Activated CD4-positive, alpha-beta T cell treated with anti-CD3 and anti-CD28 coated beads, Interleukin-2, Interleukin-4, amounts not matched to agents 100 ng/mL and 50 ng/mL, durations not matched to agents 16 hours and 8 hours (primary cell): ENCODE measurements at regions not wholly inside any gene's neighbourhood (a gene's known extent, or its start where the extent isn't known, plus 50 kb on each side); places are given as distances from the start of the nearest gene placed in this dataset.

Source experiments
- DNase-seq: peaks from one replicate; pipeline ENCODE4 v3.0.0-alpha.2; 2020; ENCODE audit warnings: low spot score

DNA sequence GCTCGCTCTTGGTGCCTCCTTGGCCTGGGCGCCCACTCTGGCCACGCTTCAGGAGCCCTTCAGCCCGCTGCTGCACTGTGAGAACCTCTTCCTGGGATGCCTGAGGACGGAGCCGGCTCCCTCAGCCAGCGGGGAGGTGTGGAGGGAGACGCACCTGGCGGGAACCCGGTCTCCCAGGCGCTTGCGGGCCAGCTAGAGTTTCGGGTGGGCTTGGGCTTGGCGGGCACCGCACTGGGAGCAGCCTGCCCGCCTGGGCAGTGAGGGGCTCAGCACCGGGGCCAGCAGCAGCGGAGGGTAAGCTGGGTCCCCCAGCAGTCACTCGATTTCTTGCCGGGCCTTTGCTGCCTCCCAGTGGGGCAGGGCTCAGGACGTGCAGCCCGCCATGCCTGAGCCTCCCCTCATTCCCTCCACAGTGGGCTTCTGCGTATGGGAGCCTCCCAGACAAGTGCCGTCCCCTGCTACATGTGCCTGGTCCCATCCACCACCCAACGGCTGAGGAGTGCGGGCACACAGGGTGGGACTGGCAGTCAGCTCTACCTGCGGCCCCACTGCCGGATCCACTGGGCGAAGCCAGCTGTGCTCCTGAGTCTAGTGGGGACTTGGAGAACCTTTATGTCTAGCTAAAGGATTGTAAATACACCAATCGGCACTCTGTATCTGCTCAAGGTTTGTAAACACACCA lies 708.7 kb downstream of the VGLL3 start:
- DNase-seq = no peak

GRCh38 chr3:86269364-86270155 lies 721.4 kb downstream of the VGLL3 start:
- no peak for DNase-seq

DNA sequence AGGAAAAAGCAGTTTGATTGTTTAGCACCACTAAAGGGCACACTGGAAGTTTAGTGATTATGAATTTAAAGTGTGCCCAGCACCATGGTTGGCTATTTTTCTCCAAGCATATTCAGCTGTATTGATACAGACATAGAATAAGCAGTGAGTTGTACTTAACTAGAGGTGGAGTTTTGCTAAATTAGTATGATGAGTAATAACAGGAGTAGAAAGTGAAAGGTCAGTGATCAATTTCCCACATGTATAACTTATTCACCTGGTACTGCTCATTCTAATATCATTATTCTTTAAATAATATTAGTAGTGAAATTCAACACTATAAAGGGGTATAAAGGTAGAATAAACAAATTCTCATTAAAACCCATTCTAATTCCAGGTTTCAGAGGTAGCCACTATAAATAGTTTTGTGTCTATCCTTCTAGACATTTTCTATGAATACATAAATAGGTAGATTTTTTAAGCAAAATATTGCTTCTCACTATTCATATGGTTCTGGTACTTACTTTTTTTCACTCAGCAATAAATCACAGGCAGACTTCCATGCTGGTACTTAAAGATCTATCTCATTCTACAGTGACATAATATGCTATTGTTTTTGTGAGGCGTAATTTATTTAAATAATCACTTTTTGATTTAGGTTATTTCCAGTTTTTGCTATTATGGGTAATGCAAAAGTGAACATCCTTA lies 732.9 kb downstream of the VGLL3 start:
- no peak for DNase-seq

DNA sequence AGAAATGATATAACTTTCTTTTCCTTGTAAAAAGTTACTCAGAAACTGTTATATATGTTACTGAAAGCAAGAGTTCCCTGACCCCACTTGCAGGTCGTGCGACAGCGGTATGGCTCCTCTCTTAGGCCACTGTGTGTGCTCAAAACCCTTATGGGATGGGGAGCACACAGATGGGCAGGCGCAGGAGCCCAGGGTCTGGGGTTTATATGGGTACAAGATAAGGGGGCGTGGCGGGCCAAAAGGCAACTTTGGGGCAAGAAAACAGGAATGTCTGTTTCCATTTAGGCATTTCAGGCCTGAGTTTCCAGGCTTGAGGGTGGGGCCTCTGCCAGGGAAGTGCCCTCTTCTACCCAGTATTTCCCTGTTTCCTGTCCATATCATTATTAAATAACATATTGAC lies 736.5 kb downstream of the VGLL3 start:
- DNase-seq = no peak

DNA sequence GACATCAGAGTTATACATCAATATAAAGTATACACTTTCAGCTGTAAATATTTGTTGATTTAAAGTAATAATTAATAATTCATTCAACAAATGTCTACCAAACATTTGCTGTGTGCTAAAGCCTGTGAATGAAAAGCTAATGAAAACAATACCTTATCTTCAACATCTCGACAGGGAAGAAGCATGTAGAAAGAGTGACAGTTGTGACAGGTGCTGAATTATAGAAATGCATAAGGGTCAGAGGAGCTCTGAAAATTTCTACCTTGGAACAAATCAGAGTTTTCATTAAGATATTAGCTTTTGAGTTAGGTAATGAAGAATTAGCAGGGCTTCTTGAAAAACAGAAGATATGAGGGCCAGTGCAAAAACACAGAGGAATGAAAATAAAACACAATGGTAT lies 739.2 kb downstream of the VGLL3 start:
- DNase-seq = no peak

GRCh38 chr3:86249833-86250232 lies 741.1 kb downstream of the VGLL3 start:
- no peak for DNase-seq

- no peak for DNase-seq
These were observed 745.6 kb downstream of the VGLL3 start for GRCh38 chr3:86245360-86245759.

GRCh38 chr3:86244905-86245304 lies 746.0 kb downstream of the VGLL3 start:
- no peak for DNase-seq

DNA sequence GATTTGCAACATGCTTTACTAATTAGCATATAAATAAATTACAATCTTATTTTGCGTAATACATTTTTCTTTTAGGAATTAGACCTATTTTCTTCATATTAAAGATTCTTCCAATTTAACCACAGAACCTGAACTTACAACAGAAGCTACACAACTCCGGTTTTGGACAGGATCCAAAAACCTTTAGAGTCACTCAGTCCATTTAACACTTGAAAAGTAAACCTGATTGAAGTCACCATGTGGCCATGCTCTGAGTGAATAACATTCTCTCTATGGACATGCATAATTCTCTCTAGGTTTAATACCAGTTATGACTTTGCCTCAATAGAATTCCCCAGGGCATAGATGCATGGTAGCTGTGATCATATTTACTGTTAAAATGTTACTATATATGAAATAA lies 751.0 kb downstream of the VGLL3 start:
- no peak for DNase-seq

DNA sequence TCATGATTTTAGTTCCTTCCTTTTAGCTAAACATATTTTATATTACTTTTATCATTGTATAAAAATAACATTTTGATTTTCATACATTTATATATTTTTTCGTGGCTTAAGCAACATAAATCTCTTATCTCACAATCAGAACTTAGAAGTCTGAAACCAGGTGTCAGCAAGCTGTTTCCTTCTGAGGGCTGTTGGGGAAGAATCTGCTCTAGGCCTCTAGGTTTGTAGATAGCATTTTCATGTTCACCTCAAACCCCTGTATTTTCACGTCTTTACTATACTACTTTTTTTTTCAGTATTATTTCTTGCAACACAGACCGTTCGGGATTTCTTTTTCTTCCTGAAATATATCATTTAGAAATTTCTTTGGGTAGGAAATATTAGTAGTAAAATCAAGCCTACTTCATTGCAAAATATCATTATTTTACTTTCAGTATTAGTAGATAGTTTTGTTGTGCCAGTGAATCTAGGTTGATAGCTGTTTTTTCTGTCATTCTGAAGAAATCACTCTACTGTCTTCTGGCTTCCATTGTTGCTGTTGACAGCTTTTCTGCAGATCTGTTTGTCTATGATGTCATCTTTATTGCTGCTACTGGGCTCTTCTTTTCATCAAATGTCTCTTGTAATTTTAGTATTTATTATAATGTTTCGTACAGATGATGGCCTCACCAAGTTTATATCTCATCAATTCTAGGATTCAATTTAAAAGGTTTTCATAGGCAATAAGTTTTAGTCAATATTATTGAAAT lies 756.3 kb downstream of the VGLL3 start:
- no peak for DNase-seq

DNA sequence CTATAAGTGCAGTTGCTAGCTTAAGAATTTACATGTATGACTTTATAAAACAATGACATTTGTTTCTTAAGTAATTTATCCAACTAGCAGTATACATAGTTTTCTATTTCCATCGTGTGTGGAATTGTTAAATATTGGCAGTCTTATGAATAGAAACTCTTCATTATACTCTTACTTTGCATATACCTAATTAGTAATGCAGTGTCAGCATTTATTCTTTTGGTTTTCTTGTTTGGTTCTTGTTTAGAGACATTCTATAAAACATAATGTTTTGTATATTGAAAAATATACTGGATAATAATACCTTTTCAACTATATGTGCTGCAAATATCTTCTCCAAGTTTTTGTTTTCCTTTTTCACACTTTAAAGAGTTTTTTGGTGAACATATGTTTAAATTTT lies 760.2 kb downstream of the VGLL3 start:
- no peak for DNase-seq

- no peak for DNase-seq
These were observed 761.2 kb downstream of the VGLL3 start for GRCh38 chr3:86229775-86230094.

DNA sequence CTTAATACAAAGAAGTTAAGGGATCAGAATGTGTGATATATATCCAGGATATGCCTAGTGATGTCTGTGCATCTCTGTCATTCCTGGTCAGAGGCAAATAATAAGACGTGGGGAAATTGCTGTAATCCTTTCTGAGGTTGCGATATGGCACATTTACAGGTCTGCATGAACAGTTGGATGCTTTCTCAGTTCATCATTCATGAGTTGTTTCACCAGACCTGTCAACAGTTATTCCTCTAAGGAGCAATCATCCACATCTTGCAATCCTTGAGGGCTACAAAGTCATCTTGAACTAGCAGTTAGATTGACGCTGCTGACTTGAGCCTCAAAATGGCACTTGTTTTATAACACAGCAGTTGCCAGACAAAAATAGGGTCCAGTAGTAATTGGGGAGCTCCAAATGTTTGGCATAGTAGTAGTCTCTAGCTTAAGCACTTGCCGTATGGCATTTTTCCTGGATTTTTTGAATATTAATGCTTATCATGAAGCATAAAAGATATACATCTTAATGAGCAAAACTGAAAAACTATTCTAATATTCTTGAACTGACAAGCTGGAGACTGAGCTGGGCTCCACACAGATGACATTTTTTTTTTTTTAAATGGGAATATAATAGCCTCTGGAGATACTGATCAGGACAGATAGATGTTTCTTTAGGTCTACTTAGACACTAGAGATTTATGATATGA lies 761.7 kb downstream of the VGLL3 start:
- no peak for DNase-seq

GRCh38 chr3:86228101-86228500 lies 762.8 kb downstream of the VGLL3 start:
- DNase-seq = no peak

- no peak for DNase-seq
These were observed 765.5 kb downstream of the VGLL3 start for GRCh38 chr3:86225461-86225860.

DNA sequence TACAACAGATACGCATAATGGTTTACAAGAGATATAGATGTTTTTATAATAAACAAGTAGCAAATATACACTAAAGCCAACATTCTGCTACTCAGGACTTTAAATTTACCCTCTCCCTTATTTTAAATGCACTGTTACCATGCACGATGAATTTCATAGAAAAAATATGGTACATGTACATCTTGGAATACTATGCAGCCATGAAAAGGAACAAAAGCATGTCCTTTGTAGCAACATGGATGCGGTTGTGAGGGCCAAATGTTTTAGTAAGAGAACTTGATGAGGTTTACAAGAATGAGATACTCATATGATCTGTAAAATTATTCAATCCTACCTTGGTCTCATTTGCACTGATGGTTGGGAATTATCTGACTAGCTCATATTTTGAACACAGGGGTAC lies 769.3 kb downstream of the VGLL3 start:
- DNase-seq = no peak

DNA sequence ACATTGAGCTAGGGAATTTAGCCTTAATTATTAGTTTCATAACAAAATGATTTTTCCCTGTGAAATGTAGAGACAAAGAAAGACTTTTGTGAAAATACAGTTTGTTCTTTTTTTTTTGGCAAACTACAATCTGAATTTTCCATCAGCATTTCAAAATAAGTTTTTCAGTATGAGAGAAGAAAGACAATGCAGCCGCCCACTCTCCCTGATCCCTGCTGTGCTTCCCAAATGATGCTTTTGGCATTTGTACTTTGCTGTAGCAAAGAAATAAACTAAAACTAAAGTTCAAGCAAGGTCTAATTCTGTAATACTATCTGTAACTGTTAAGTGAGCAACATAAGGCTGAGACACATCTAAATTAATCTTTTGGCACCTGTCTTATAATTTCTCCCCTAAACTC lies 782.2 kb downstream of the VGLL3 start:
- no peak for DNase-seq

DNA sequence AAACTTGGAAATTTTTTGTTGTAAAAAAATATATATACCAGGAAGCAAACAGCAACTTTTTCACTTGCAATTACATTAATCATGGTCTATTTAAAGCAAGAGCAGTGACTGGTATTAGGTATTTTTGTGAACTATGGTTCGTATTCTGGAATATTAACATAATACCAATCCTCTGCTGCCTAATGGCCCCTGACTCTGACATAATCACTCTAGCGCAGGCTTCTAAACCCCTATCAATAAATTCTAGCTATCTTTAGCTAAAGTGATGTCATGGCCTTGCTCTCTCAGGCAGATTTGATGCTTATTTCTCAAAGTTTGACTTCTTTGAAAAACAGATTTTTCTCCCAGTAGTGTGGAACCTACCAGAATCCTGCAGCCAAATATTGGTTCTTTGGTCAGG lies 808.3 kb downstream of the VGLL3 start:
- DNase-seq = no peak

GRCh38 chr3:86180696-86181095 lies 810.3 kb downstream of the VGLL3 start:
- no peak for DNase-seq

GRCh38 chr3:86178095-86178494 lies 812.9 kb downstream of the VGLL3 start:
- no peak for DNase-seq

DNA sequence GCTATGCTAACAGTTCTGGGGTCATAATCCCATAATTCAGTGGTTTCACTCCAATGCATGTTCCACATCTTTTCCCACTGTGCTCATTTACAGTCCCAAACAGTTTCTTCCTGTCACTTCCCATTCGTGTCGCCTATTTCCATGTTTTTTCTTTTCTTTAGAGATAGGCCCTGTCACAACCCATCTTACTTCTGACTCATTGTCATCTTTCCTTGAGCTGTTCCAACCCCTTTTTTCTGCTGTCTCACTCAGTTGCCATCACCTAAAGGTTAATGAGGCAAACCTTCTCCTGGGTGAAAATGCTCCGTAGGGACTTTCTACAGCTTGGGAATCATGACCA lies 814.5 kb downstream of the VGLL3 start:
- DNase-seq = no peak
